DMS53 treated with DMSO at 0.1 percent for 48 hours (cell line): ENCODE measurements at regions not wholly inside any gene's neighbourhood (a gene's known extent, or its start where the extent isn't known, plus 50 kb on each side); places are given as distances from the start of the nearest gene placed in this dataset.
"Not testable (repeated sequence)": the region's sequence is repeated elsewhere in the genome, so short reads cannot be mapped to it uniquely, and the experiment has no call there.

Source experiments
- DNase-seq: peaks from one replicate; lab custom pipeline; 2025; ENCODE audit not compliant: unreplicated experiment; lab: John Stamatoyannopoulos, UW

- no peak for DNase-seq
These were observed 179.6 kb upstream of the EDNRB start for GRCh38 chr13:78098249-78098648.

GRCh38 chr13:78096221-78096620, 177.6 kb upstream of the EDNRB start:
- no peak for DNase-seq

GRCh38 chr13:78087966-78088678, 169.5 kb upstream of the EDNRB start:
- no peak for DNase-seq

GRCh38 chr13:78085434-78086225, 167.0 kb upstream of the EDNRB start:
- DNase-seq, result no peak

- DNase-seq, result no peak
These were observed 165.8 kb upstream of the EDNRB start for GRCh38 chr13:78084401-78084800.

- no peak for DNase-seq
These were observed 159.5 kb upstream of the EDNRB start for GRCh38 chr13:78078168-78078567.

- DNase-seq, result no peak
These were observed 148.7 kb upstream of the EDNRB start for GRCh38 chr13:78067290-78067689.

- no peak for DNase-seq
These were observed 146.5 kb upstream of the EDNRB start for GRCh38 chr13:78065141-78065540.

GRCh38 chr13:78061806-78062205, 143.2 kb upstream of the EDNRB start:
- DNase-seq, result no peak

GRCh38 chr13:78060966-78061365, 142.3 kb upstream of the EDNRB start:
- DNase-seq, result no peak

- not testable (repeated sequence) for DNase-seq
These were observed 138.2 kb upstream of the EDNRB start for GRCh38 chr13:78056865-78057264.

GRCh38 chr13:78054157-78054556, 135.5 kb upstream of the EDNRB start:
- DNase-seq, result no peak

GRCh38 chr13:78047151-78047550, 128.5 kb upstream of the EDNRB start:
- DNase-seq, result no peak

GRCh38 chr13:78046331-78046730, 127.7 kb upstream of the EDNRB start:
- no peak for DNase-seq

GRCh38 chr13:78045916-78046315, 127.3 kb upstream of the EDNRB start:
- DNase-seq, result no peak

- DNase-seq, result not testable (repeated sequence)
These were observed 122.7 kb upstream of the EDNRB start for GRCh38 chr13:78041366-78041765.

GRCh38 chr13:78040205-78040830, 121.7 kb upstream of the EDNRB start:
- no peak for DNase-seq

- no peak for DNase-seq
These were observed 118.2 kb upstream of the EDNRB start for GRCh38 chr13:78036841-78037240.

GRCh38 chr13:78035500-78035899, 116.9 kb upstream of the EDNRB start:
- no peak for DNase-seq

GRCh38 chr13:78033509-78033908, 114.9 kb upstream of the EDNRB start:
- DNase-seq, result no peak

GRCh38 chr13:78032132-78032531, 113.5 kb upstream of the EDNRB start:
- no peak for DNase-seq

GRCh38 chr13:78030341-78030896, 111.8 kb upstream of the EDNRB start:
- DNase-seq, result no peak
